ENCODE measurements at regions not wholly inside any gene's neighbourhood (a gene's known extent, or its start where the extent isn't known, plus 50 kb on each side); places are given as distances from the start of the nearest gene placed in this dataset.

DNA sequence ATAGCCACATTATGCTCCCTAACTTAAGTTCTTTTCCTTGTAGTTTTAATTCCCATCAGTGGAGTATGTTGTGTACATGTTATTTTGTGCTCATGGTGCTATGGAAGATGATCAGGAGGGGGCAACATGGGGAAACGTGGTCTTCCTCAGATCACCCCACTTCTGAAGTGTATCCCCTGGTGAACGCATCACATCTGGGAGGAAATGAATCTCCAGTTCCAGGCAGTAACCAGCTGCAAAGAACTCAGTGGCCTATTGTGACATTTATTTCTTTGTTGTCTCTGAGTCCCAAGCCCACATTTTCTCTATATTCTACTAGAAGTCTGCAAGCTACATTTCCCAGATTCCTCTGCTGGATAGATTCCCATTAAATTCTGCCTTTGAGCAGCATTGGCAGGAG lies 217.0 kb downstream of the SATB1 start:
- Mint-ChIP-seq H3K27me3 (ENCODE audit: low read depth) (no peaks in the 10 kb centered on the region), H3K36me3 (no peaks in the 10 kb centered on the region), H3K4me1 (peaks cover 8% of the 10 kb centered on the region), H3K4me3 (no peak overlapping the region), H3K9me3 (no peaks in the 10 kb centered on the region), H3K27ac (no peak overlapping the region)
- no peak for TF ChIP-seq ZNF121 (CRISPR knock-in tag; IDR thresholded peaks at IDR 0.05)
- TF ChIP-seq, protein P1, sequence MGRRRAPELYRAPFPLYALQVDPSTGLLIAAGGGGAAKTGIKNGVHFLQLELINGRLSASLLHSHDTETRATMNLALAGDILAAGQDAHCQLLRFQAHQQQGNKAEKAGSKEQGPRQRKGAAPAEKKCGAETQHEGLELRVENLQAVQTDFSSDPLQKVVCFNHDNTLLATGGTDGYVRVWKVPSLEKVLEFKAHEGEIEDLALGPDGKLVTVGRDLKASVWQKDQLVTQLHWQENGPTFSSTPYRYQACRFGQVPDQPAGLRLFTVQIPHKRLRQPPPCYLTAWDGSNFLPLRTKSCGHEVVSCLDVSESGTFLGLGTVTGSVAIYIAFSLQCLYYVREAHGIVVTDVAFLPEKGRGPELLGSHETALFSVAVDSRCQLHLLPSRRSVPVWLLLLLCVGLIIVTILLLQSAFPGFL (CRISPR knock-in tag; IDR thresholded peaks at IDR 0.05; ENCODE audit: borderline replicate concordance) = no peak
- no peak for TF ChIP-seq RELA (CRISPR knock-in tag; IDR thresholded peaks at IDR 0.05; ENCODE audit: borderline replicate concordance)
- TF ChIP-seq, protein P2, sequence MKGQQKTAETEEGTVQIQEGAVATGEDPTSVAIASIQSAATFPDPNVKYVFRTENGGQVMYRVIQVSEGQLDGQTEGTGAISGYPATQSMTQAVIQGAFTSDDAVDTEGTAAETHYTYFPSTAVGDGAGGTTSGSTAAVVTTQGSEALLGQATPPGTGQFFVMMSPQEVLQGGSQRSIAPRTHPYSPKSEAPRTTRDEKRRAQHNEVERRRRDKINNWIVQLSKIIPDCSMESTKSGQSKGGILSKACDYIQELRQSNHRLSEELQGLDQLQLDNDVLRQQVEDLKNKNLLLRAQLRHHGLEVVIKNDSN (CRISPR knock-in tag; IDR thresholded peaks at IDR 0.05) = no peak
- TF ChIP-seq RORB (CRISPR knock-in tag; IDR thresholded peaks at IDR 0.05) = no peak
- TF ChIP-seq TP53 (CRISPR knock-in tag; IDR thresholded peaks at IDR 0.05) = no peak
- TF ChIP-seq, protein P3, sequence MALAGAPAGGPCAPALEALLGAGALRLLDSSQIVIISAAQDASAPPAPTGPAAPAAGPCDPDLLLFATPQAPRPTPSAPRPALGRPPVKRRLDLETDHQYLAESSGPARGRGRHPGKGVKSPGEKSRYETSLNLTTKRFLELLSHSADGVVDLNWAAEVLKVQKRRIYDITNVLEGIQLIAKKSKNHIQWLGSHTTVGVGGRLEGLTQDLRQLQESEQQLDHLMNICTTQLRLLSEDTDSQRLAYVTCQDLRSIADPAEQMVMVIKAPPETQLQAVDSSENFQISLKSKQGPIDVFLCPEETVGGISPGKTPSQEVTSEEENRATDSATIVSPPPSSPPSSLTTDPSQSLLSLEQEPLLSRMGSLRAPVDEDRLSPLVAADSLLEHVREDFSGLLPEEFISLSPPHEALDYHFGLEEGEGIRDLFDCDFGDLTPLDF (CRISPR knock-in tag; IDR thresholded peaks at IDR 0.05) = no peak
- no peak for TF ChIP-seq ZNF423 (CRISPR knock-in tag; IDR thresholded peaks at IDR 0.05)
- TF ChIP-seq, protein P4, sequence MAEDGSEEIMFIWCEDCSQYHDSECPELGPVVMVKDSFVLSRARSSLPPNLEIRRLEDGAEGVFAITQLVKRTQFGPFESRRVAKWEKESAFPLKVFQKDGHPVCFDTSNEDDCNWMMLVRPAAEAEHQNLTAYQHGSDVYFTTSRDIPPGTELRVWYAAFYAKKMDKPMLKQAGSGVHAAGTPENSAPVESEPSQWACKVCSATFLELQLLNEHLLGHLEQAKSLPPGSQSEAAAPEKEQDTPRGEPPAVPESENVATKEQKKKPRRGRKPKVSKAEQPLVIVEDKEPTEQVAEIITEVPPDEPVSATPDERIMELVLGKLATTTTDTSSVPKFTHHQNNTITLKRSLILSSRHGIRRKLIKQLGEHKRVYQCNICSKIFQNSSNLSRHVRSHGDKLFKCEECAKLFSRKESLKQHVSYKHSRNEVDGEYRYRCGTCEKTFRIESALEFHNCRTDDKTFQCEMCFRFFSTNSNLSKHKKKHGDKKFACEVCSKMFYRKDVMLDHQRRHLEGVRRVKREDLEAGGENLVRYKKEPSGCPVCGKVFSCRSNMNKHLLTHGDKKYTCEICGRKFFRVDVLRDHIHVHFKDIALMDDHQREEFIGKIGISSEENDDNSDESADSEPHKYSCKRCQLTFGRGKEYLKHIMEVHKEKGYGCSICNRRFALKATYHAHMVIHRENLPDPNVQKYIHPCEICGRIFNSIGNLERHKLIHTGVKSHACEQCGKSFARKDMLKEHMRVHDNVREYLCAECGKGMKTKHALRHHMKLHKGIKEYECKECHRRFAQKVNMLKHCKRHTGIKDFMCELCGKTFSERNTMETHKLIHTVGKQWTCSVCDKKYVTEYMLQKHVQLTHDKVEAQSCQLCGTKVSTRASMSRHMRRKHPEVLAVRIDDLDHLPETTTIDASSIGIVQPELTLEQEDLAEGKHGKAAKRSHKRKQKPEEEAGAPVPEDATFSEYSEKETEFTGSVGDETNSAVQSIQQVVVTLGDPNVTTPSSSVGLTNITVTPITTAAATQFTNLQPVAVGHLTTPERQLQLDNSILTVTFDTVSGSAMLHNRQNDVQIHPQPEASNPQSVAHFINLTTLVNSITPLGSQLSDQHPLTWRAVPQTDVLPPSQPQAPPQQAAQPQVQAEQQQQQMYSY (CRISPR knock-in tag; IDR thresholded peaks at IDR 0.05) = no peak
- TF ChIP-seq IRF2 (CRISPR knock-in tag; IDR thresholded peaks at IDR 0.05; ENCODE audit: borderline replicate concordance, low read depth) = no peak
- TF ChIP-seq, protein P5, sequence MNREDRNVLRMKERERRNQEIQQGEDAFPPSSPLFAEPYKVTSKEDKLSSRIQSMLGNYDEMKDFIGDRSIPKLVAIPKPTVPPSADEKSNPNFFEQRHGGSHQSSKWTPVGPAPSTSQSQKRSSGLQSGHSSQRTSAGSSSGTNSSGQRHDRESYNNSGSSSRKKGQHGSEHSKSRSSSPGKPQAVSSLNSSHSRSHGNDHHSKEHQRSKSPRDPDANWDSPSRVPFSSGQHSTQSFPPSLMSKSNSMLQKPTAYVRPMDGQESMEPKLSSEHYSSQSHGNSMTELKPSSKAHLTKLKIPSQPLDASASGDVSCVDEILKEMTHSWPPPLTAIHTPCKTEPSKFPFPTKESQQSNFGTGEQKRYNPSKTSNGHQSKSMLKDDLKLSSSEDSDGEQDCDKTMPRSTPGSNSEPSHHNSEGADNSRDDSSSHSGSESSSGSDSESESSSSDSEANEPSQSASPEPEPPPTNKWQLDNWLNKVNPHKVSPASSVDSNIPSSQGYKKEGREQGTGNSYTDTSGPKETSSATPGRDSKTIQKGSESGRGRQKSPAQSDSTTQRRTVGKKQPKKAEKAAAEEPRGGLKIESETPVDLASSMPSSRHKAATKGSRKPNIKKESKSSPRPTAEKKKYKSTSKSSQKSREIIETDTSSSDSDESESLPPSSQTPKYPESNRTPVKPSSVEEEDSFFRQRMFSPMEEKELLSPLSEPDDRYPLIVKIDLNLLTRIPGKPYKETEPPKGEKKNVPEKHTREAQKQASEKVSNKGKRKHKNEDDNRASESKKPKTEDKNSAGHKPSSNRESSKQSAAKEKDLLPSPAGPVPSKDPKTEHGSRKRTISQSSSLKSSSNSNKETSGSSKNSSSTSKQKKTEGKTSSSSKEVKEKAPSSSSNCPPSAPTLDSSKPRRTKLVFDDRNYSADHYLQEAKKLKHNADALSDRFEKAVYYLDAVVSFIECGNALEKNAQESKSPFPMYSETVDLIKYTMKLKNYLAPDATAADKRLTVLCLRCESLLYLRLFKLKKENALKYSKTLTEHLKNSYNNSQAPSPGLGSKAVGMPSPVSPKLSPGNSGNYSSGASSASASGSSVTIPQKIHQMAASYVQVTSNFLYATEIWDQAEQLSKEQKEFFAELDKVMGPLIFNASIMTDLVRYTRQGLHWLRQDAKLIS (CRISPR knock-in tag; IDR thresholded peaks at IDR 0.05; ENCODE audit: borderline replicate concordance) = no peak
- TF ChIP-seq, protein P6, sequence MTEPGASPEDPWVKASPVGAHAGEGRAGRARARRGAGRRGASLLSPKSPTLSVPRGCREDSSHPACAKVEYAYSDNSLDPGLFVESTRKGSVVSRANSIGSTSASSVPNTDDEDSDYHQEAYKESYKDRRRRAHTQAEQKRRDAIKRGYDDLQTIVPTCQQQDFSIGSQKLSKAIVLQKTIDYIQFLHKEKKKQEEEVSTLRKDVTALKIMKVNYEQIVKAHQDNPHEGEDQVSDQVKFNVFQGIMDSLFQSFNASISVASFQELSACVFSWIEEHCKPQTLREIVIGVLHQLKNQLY (CRISPR knock-in tag; IDR thresholded peaks at IDR 0.05) = no peak
- ATAC-seq (no peak), DNase-seq (ENCODE audit: low spot score) (no peak)
- ChIA-PET CTCF (interaction anchor here (1.0 kb wide), 1 partner anchor 314 kb away, joined by 3 read pairs; no protein-coding TSS in a partner anchor), POLR2A (no interaction called here)

DNA sequence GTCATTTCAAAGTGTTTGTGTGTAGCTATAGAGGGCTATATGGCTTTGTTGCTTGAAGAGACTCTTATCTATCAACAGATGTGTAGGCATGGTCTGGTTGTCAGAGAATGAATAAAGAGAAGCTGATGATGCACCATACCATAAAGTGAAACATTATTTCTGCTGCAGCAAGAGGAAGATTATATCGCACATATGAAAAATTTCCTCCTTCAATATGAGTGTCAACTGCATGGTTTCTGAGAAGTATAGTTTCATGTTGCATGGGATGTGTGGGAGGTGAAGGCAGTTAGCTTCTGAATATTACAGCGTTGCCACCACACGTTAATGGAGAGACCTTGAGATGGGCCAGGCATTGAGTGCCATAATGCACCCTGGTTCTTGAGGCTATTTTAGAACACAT lies 217.9 kb downstream of the SATB1 start:
- ATAC-seq (no peak), DNase-seq (ENCODE audit: low spot score) (no peak)
- CTCF ChIA-PET = no interaction called here
- Mint-ChIP-seq H3K27ac (no peak overlapping the region), H3K4me1 (peaks cover 8% of the 10 kb centered on the region), H3K9me3 (no peaks in the 10 kb centered on the region), H3K4me3 (no peak overlapping the region), H3K36me3 (no peaks in the 10 kb centered on the region), H3K27me3 (ENCODE audit: low read depth) (no peaks in the 10 kb centered on the region)
- POLR2A ChIA-PET = no interaction called here
- TF ChIP-seq ZNF671 (CRISPR knock-in tag; IDR thresholded peaks at IDR 0.05) = no peak
- TF ChIP-seq, protein P7, sequence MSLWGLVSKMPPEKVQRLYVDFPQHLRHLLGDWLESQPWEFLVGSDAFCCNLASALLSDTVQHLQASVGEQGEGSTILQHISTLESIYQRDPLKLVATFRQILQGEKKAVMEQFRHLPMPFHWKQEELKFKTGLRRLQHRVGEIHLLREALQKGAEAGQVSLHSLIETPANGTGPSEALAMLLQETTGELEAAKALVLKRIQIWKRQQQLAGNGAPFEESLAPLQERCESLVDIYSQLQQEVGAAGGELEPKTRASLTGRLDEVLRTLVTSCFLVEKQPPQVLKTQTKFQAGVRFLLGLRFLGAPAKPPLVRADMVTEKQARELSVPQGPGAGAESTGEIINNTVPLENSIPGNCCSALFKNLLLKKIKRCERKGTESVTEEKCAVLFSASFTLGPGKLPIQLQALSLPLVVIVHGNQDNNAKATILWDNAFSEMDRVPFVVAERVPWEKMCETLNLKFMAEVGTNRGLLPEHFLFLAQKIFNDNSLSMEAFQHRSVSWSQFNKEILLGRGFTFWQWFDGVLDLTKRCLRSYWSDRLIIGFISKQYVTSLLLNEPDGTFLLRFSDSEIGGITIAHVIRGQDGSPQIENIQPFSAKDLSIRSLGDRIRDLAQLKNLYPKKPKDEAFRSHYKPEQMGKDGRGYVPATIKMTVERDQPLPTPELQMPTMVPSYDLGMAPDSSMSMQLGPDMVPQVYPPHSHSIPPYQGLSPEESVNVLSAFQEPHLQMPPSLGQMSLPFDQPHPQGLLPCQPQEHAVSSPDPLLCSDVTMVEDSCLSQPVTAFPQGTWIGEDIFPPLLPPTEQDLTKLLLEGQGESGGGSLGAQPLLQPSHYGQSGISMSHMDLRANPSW (CRISPR knock-in tag; conservative IDR thresholded peaks at IDR 0.05; ENCODE audit: low read depth) = no peak
- no peak for TF ChIP-seq OVOL2 (CRISPR knock-in tag; IDR thresholded peaks at IDR 0.05; ENCODE audit: borderline replicate concordance)
- no peak for TF ChIP-seq IRF2 (CRISPR knock-in tag; IDR thresholded peaks at IDR 0.05; ENCODE audit: borderline replicate concordance, low read depth)
- no peak for TF ChIP-seq NFATC4 (CRISPR knock-in tag; IDR thresholded peaks at IDR 0.05)
- TF ChIP-seq FOXK1 (CRISPR knock-in tag; IDR thresholded peaks at IDR 0.05) = no peak
- TF ChIP-seq, protein P8, sequence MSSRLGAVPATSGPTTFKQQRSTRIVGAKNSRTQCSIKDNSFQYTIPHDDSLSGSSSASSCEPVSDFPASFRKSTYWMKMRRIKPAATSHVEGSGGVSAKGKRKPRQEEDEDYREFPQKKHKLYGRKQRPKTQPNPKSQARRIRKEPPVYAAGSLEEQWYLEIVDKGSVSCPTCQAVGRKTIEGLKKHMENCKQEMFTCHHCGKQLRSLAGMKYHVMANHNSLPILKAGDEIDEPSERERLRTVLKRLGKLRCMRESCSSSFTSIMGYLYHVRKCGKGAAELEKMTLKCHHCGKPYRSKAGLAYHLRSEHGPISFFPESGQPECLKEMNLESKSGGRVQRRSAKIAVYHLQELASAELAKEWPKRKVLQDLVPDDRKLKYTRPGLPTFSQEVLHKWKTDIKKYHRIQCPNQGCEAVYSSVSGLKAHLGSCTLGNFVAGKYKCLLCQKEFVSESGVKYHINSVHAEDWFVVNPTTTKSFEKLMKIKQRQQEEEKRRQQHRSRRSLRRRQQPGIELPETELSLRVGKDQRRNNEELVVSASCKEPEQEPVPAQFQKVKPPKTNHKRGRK (CRISPR knock-in tag; IDR thresholded peaks at IDR 0.05; ENCODE audit: borderline replicate concordance) = no peak
- TF ChIP-seq RELA (CRISPR knock-in tag; IDR thresholded peaks at IDR 0.05; ENCODE audit: borderline replicate concordance) = no peak

Measured in WTC11 (cell line).